Fibroblast of skin of right biceps (primary cell): ENCODE measurements at regions not wholly inside any gene's neighbourhood (a gene's known extent, or its start where the extent isn't known, plus 50 kb on each side); places are given as distances from the start of the nearest gene placed in this dataset.

Source experiments
- DNase-seq: peaks from one replicate; pipeline ENCODE4 v3.0.0-alpha.2; 2013

DNA sequence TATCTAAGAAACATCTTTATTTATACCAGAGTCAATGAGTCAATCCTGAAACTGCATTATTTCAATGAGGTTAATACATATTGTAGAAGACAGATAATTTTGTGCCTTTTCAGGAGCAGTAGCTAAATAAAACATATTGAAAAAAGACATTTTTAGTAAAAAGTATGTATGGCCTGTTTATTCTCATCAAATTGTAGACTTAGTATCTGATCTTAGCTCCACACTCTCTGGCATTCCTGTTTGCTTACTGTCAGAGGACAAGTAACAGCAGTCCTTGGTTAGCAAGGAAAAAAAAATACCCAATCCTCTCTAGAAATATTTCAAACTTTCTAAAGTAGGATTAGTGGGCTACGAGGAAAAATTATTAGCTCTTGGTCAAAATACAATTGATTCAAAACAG is 50.5 kb upstream of the GUCY1A1 start:
- DNase-seq = no peak

- DNase-seq = no peak
These were observed 51.4 kb upstream of the GUCY1A1 start for GRCh38 chr4:155615081-155615887.

GRCh38 chr4:155614111-155614762 is 52.4 kb upstream of the GUCY1A1 start:
- DNase-seq = peak; percentile 51

- DNase-seq = no peak
These were observed 54.6 kb upstream of the GUCY1A1 start for GRCh38 chr4:155612074-155612473.

DNA sequence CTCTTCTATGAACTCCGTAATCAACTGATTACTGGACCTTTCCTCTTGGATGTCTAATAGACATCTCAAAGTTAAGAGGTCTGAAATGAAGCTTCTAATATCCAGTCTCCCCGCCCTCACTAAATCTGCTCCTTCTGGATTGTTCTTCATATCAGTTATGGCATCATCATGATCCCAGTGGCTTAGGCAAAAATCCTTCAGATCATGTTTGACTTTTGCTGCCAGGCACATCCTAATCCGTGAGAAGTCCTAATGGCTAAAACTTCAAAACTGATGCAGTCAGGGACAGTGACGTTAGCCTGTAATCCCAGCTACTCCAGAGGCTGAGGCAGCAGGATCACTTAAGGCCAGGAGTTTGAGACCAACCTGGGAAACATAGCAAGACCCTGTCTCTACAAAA is 55.1 kb upstream of the GUCY1A1 start:
- no peak for DNase-seq

- no peak for DNase-seq
These were observed 56.5 kb upstream of the GUCY1A1 start for GRCh38 chr4:155610143-155610542.

- peak; percentile 72 for DNase-seq
These were observed 57.1 kb upstream of the GUCY1A1 start for GRCh38 chr4:155609455-155610059.

DNA sequence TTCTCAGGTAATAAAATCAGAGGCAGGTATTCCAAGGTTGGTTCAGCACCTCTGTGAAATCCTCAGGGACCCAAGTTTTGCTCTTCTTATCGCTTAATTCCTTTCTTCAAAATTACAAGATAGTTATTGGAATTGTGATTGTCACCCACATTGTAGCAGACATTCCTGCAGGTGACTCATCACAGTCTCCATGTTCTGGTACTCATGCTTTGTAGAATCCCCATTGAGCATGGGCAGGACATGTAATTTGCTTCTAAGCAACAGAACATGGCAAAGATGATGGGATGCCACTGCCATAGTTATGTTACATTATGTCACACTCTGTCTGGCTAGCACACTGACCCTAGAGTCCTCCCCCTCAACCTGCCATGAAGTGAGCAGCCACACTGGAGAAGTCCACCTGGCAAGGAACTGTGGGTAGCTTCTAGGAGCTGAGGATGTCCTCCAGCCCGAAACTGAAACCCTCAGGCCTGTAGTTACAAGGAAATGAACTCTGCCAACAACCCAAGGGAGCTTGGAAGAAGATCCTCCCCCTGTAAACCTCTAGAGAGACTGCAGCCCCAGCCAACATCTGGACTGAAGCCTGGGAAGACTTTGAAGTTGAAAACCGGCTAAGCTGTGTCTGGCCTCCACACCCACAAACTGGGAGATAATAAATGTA is 58.3 kb upstream of the GUCY1A1 start:
- peak; percentile 52 for DNase-seq

DNA sequence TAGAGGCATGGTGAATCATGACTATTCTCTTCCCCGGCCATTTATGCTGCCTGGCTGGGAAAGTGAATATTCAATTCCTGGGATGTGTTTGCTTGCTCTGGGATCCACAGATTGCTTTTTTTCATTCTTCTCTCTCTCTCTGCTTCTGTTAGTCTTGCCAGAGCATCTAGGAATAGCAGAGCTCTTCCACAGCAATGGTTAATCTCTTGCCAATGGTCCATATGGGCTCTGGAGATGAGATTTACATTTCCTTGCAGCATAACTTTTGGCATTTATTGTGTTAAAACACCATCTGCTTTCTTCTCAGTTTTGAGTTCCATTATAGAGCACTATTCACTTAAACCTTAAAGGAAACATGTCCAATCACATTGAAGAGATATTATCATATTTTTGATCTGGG is 59.2 kb upstream of the GUCY1A1 start:
- no peak for DNase-seq

GRCh38 chr4:155604718-155605626 is 61.7 kb upstream of the GUCY1A1 start:
- DNase-seq = peak; percentile 96

DNA sequence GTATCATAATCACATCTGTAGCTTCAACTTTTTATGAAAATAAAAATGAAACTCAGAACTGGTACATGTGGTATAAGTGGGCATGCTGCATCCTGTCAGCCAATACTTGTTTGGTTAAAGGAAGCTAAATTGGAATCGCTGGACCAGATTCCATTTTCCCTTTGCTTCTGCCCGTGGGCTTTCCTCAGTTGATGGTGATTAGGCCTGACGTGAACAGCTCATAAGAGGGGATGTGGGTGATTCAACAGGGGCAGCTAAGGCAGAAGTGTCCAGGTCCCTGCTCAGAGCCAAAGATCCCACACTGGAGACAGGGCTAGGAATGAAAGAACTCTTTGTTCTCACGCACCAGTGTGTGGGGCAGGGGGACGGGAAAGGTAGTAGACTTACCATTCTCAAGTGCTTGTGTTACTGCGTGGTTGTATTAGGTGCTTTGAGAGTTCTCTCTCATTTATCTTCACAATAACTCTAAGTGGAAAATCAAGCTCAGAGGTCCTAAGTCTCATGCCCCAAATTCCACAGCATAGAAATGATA is 63.2 kb upstream of the GUCY1A1 start:
- DNase-seq = no peak

DNA sequence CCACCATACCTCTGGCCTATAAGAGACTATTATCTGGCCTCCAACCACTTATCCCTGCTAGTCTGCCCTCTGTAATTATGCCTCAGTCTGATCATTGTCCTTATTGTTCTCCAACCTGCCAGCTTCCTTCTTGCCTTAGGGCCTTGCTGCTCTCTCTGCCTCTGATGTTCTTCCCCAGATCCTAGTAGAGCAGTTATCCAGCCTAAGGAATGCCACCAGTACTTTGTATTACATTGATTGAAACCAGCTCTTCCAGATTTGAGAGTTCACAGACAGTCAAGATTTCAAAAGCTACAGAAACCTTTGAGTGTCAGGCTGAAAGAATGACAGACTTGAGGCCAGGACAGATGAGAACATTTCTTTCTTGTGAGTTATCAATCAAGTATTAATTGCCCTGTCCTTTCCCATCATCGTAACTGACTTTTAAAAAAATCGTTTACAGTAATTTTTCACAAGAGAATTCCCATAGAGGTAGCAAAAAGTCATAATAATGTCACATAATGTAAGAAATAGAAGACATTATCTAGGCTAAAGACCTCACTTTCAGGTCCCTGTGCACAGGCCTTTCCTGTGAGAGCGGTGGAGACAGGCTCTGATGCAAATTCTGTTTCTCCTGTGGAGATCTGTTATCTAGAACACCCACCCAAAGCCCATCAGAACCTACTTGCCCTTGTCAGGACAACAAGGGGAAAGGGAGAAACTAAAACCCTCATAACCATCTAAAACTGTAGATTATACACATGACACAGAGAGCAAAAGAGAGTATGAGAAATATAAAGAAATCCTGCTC is 64.1 kb upstream of the GUCY1A1 start:
- DNase-seq = peak; percentile 81

DNA sequence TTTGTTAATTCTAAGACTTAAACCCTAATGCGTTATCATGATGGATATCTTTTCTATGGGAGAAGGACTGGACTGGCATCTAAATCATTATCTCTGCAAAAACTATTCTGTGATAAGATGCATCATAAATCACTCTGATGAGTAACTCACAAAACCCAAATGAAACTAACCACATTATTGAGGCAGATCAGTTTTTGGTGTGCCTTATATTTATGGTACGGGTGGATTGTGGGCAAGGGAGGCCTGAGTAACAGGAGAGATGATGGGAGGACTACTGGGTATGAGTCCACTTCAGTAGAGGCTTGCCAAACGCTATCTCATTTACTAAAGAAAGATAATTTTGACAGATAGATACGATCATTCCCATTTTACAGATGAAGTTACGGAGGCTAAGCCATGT is 66.4 kb upstream of the GUCY1A1 start:
- peak; percentile 42 for DNase-seq

DNA sequence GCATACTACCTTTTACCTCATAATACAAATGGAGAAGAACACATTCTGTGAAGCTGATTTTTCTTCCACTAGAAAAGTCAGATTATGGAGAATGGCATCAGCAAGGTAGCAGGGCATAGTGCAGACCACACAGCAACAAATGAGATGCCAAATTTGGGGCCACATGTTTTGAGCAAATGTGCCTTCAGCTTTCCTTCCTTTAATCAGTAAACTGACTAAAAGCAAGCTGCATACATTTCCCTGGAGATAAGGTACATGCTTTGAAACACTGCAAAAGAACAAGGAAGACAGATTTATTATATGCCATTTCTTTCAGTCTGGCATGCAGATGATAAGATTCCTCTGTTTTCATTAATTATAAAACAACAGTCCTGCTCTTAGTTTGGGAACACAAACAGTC is 67.1 kb upstream of the GUCY1A1 start:
- DNase-seq = no peak

DNA sequence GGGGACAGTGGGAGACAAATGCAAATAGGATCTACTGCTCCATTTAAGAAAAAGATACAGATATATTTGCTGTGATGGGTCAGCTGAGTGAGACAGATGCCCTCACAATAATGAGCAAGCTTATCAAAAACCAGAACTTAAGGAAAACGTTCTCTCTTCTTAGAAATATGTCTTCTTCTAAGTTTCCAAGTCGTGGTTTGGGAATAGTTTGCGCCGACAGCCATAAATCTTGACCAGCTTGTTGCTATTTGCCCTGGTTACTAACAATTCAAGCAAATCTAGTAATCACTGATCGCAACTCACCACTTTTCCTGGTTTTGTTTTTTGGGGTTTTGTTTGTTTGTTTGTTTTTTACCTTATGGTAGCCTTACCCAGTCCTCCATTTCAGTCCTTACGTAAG is 67.6 kb upstream of the GUCY1A1 start:
- peak; percentile 41 for DNase-seq

GRCh38 chr4:155597933-155598451 is 68.7 kb upstream of the GUCY1A1 start:
- peak; percentile 83 for DNase-seq

- DNase-seq = no peak
These were observed 69.4 kb upstream of the GUCY1A1 start for GRCh38 chr4:155597281-155597680.

DNA sequence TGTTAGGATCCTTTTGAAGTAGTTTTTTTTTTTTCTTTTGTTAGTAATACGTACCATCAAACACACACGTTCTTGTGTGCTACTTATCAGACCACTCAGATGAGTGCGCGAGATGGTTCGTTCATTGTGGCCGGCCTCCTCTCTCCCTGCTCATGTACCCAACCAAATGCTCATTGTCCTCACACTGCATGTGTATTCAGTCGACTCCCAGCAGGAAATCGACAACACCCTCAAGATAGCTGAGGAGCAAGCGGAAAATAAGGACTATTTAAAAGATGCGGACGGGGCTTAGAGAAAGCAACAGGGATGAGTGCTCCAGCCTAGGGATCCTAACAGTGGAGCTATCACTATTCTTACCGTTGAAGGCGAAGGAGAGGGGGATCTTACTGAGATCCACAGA is 72.9 kb upstream of the GUCY1A1 start:
- no peak for DNase-seq

- DNase-seq = no peak
These were observed 73.7 kb upstream of the GUCY1A1 start for GRCh38 chr4:155592938-155593297.

GRCh38 chr4:155592179-155592937 is 74.3 kb upstream of the GUCY1A1 start:
- DNase-seq = peak; percentile 72
